ENCODE measurements at regions not wholly inside any gene's neighbourhood (a gene's known extent, or its start where the extent isn't known, plus 50 kb on each side); places are given as distances from the start of the nearest gene placed in this dataset.

DNA sequence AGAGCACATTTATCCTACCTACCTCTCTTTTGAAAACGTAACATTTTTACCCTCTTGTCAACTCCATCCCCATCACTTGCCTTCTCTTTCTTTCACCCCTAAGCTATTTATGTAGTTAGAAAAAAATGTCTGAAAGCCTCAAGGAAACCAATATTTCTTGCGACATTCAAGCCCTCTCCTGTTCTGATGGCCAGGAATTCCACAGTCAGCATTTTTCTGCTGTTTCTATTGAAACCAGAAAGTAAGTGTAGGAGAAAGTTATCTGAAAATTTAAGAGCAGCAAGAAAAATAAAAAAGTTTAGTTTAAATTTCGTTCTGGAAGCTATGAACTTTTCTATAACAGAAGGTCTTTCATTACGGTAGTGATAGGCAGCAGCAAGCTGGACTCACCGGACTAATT lies 247.6 kb upstream of the PBX1 start:
- Histone ChIP-seq H3K27ac (ENCODE audit: low read depth, low read length, severe bottlenecking) (no peak overlapping the region), H3K36me3 (ENCODE audit: control insufficient read depth, insufficient read depth, low read length) (no peaks in the 10 kb centered on the region), H3K9me3 (ENCODE audit: control insufficient read depth, low read length) (no peaks in the 10 kb centered on the region), H3K4me1 (ENCODE audit: control insufficient read depth, insufficient read depth, low read length, poor library complexity, severe bottlenecking) (no peaks in the 10 kb centered on the region), H3K4me3 (ENCODE audit: extremely low read depth, insufficient read depth, low read length, poor library complexity, severe bottlenecking) (no peak overlapping the region)
- WGBS, 2 experiments (ENCODE audit: insufficient coverage in 2 of 2) = 76% methylated on average over 4 of the region's 5 CpGs; no CpG with 5 or more reads in 1 of the 2 experiments

DNA sequence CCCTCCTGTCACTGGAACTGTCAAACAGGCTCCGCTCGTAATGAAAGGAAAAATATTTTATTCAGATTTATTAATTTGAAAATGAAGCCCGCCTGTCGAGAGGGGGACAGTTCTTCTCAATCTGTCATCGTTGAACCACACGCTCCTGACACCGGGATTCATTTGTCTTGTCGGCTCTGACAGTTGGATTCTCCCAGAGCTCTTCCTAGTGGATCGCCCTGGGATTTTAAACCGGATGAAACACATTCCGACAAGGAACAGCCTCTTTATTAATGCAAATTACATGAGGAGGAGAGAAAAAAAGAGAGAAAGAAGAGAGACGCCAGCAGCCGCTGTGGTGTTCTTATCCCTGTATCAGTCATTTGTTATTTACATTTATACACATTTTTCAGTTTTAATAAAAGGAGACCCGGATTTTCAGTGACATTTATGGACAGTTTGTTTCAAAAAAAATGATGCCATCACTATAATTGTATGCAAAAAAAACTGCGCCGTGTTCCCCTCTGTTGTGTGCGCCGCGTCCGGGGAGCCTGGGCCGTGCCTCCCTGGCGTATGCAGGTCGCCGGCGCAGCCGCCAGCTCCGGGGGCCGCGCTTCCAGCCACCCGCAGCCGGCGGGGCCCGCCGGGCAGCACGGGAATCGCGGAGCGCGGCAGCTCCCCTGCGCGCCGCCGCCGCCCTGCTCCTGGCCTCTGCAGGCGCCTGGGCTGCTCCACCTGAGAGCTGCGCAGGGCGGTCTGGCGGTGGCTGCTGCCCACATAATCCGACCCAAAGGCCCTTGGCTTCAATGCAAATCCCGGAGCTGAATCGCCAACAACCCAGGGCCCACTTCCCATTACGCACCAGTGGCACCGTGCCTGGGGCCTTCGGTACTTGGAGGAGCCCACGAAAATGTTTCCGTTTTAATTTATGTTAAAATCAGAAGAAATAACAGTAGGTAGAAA lies 237.9 kb upstream of the PBX1 start:
- no peaks in the 10 kb centered on the region for H3K36me3 ChIP-seq (ENCODE audit: control insufficient read depth, insufficient read depth, low read length)
- H3K27ac ChIP-seq (ENCODE audit: low read depth, low read length, severe bottlenecking) = no peak overlapping the region
- H3K4me3 ChIP-seq (ENCODE audit: extremely low read depth, insufficient read depth, low read length, poor library complexity, severe bottlenecking) = peak overlapping the region; percentile 21
- 7 to 8% methylated on average over 33 to 44 of the region's 56 CpGs for WGBS, 2 experiments (ENCODE audit: insufficient coverage in 2 of 2)
- no peaks in the 10 kb centered on the region for H3K9me3 ChIP-seq (ENCODE audit: control insufficient read depth, low read length)
- H3K4me1 ChIP-seq (ENCODE audit: control insufficient read depth, insufficient read depth, low read length, poor library complexity, severe bottlenecking) = no peaks in the 10 kb centered on the region

- H3K4me1 ChIP-seq (ENCODE audit: control insufficient read depth, insufficient read depth, low read length, poor library complexity, severe bottlenecking) = no peaks in the 10 kb centered on the region
- no peak overlapping the region for H3K27ac ChIP-seq (ENCODE audit: low read depth, low read length, severe bottlenecking)
- H3K9me3 ChIP-seq (ENCODE audit: control insufficient read depth, low read length) = no peaks in the 10 kb centered on the region
- 83 to 95% methylated on average over 4 to 6 of the region's 6 CpGs for WGBS, 2 experiments (ENCODE audit: insufficient coverage in 2 of 2)
- H3K36me3 ChIP-seq (ENCODE audit: control insufficient read depth, insufficient read depth, low read length) = no peaks in the 10 kb centered on the region
- H3K4me3 ChIP-seq (ENCODE audit: extremely low read depth, insufficient read depth, low read length, poor library complexity, severe bottlenecking) = no peak overlapping the region
Observed at GRCh38 chr1:164325786-164326185, 233.2 kb upstream of the PBX1 start.

DNA sequence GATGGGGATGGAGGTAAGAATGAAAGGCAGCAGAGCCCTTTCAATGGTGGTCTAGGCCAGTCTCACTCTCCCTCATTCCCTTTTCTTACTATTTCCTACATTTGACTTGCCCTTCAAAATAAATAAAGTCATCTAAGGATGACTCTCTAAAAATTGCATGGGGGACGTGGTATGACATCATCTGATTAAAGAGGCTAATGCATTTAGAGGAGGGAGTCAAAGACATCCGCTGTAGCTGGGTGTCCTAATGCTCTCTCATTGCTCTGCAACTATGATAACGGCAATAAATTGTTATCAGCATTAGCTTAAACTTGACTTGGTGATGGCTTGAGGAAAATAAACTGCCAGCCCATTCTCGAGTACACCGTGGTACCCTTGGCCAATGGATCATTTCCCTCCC lies 225.6 kb upstream of the PBX1 start:
- Histone ChIP-seq H3K9me3 (ENCODE audit: control insufficient read depth, low read length) (no peaks in the 10 kb centered on the region), H3K4me1 (ENCODE audit: control insufficient read depth, insufficient read depth, low read length, poor library complexity, severe bottlenecking) (peaks cover 4% of the 10 kb centered on the region), H3K36me3 (ENCODE audit: control insufficient read depth, insufficient read depth, low read length) (no peaks in the 10 kb centered on the region), H3K27ac (ENCODE audit: low read depth, low read length, severe bottlenecking) (no peak overlapping the region), H3K4me3 (ENCODE audit: extremely low read depth, insufficient read depth, low read length, poor library complexity, severe bottlenecking) (no peak overlapping the region)
- 75 to 89% methylated on average over 2 to 3 of the region's 5 CpGs for WGBS, 2 experiments (ENCODE audit: insufficient coverage in 2 of 2)

DNA sequence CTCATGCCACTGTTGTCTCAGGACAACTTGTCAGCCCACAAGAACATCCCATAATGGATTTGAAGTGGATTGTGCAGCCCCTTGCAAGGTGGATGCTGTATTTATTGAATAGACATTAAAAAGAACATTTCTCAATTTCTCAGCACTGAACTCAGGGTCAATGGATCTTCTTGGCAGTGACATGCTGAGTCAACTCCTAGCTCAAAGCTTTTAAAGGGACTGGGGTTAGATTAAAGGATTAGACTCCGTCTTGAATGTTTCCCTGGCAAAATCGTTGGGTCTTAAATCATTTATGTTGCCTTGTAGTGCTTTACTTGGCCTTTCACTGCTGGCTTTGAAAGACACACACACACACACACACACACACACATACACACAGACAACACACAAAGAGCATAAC lies 221.6 kb upstream of the PBX1 start:
- 92% methylated on average over 2 of the region's 2 CpGs; no CpG with 5 or more reads in 1 of the 2 experiments for WGBS, 2 experiments (ENCODE audit: insufficient coverage in 2 of 2)
- no peak overlapping the region for H3K4me3 ChIP-seq (ENCODE audit: extremely low read depth, insufficient read depth, low read length, poor library complexity, severe bottlenecking)
- H3K4me1 ChIP-seq (ENCODE audit: control insufficient read depth, insufficient read depth, low read length, poor library complexity, severe bottlenecking) = peaks cover 4% of the 10 kb centered on the region
- peaks cover 4% of the 10 kb centered on the region for H3K9me3 ChIP-seq (ENCODE audit: control insufficient read depth, low read length)
- H3K27ac ChIP-seq (ENCODE audit: low read depth, low read length, severe bottlenecking) = no peak overlapping the region
- H3K36me3 ChIP-seq (ENCODE audit: control insufficient read depth, insufficient read depth, low read length) = no peaks in the 10 kb centered on the region

DNA sequence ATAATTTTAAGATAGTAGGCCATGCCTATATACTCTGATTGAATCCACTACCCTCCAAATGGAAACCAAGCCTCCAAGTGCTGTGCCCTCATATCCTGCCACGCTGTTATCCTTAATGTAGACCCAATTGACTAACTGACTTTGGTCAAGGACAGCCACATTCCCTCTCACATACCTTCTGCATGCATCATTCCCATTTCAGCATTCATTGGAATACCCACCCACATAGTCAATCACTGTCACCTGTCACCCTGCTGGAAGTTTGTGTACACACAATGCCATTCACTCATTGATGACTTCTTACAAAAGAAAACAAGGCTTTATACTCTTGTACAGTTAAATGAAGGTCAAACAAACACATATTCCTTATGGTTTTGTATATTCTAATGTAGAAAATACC lies 221.1 kb upstream of the PBX1 start:
- Histone ChIP-seq H3K9me3 (ENCODE audit: control insufficient read depth, low read length) (peaks cover 4% of the 10 kb centered on the region), H3K27ac (ENCODE audit: low read depth, low read length, severe bottlenecking) (no peak overlapping the region), H3K4me3 (ENCODE audit: extremely low read depth, insufficient read depth, low read length, poor library complexity, severe bottlenecking) (no peak overlapping the region), H3K36me3 (ENCODE audit: control insufficient read depth, insufficient read depth, low read length) (no peaks in the 10 kb centered on the region), H3K4me1 (ENCODE audit: control insufficient read depth, insufficient read depth, low read length, poor library complexity, severe bottlenecking) (peaks cover 4% of the 10 kb centered on the region)
- WGBS, 2 experiments (ENCODE audit: insufficient coverage in 2 of 2) = 70 to 78% methylated on average over 1 of the region's 1 CpG

DNA sequence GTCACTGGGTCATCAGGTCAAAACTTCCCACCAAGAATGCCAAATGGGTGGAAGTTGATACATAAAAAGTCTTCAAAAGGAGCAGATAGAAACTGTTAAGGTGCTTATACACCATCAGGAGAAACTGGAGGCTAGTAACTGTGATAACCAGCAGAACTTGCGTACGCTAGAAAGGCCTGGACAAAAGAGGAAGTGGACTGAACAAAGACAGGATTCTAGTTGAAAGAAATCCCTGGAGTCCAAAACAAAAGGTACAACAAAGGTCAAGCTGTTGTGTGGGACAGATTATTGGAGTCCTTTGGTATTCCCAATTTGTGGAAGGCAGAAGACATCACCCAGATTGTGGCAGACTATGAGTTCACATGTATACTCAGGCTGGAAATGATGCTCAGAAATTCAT lies 215.8 kb upstream of the PBX1 start:
- no peaks in the 10 kb centered on the region for H3K36me3 ChIP-seq (ENCODE audit: control insufficient read depth, insufficient read depth, low read length)
- H3K4me1 ChIP-seq (ENCODE audit: control insufficient read depth, insufficient read depth, low read length, poor library complexity, severe bottlenecking) = no peaks in the 10 kb centered on the region
- H3K27ac ChIP-seq (ENCODE audit: low read depth, low read length, severe bottlenecking) = no peak overlapping the region
- H3K4me3 ChIP-seq (ENCODE audit: extremely low read depth, insufficient read depth, low read length, poor library complexity, severe bottlenecking) = no peak overlapping the region
- WGBS, 2 experiments (ENCODE audit: insufficient coverage in 2 of 2) = 54 to 67% methylated on average over 2 of the region's 2 CpGs
- H3K9me3 ChIP-seq (ENCODE audit: control insufficient read depth, low read length) = peaks cover 8% of the 10 kb centered on the region

GRCh38 chr1:164347980-164348379 lies 211.0 kb upstream of the PBX1 start:
- 80% methylated on average over 2 of the region's 2 CpGs; no CpG with 5 or more reads in 1 of the 2 experiments for WGBS, 2 experiments (ENCODE audit: insufficient coverage in 2 of 2)
- no peak overlapping the region for H3K4me3 ChIP-seq (ENCODE audit: extremely low read depth, insufficient read depth, low read length, poor library complexity, severe bottlenecking)
- H3K9me3 ChIP-seq (ENCODE audit: control insufficient read depth, low read length) = peaks cover 8% of the 10 kb centered on the region
- H3K36me3 ChIP-seq (ENCODE audit: control insufficient read depth, insufficient read depth, low read length) = no peaks in the 10 kb centered on the region
- H3K4me1 ChIP-seq (ENCODE audit: control insufficient read depth, insufficient read depth, low read length, poor library complexity, severe bottlenecking) = no peaks in the 10 kb centered on the region
- H3K27ac ChIP-seq (ENCODE audit: low read depth, low read length, severe bottlenecking) = no peak overlapping the region

DNA sequence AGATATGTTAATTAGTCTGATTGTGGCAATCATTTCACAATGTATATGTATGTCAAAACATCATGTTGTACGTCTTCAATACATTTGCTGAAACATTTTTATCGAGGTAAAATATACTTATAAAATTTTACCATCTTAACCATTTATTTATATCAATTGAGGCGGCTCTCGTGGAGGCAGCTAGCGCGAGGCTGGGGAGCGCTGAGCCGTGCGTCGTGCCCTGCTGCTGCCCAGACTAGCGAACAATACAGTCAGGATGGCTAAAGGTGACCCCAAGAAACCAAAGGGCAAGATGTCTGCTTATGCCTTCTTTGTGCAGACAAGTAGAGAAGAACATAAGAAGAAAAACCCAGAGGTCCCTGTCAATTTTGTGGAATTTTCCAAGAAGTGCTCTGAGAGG lies 202.5 kb upstream of the PBX1 start:
- no peak overlapping the region for H3K4me3 ChIP-seq (ENCODE audit: extremely low read depth, insufficient read depth, low read length, poor library complexity, severe bottlenecking)
- H3K27ac ChIP-seq (ENCODE audit: low read depth, low read length, severe bottlenecking) = no peak overlapping the region
- 90 to 92% methylated on average over 7 to 9 of the region's 11 CpGs for WGBS, 2 experiments (ENCODE audit: insufficient coverage in 2 of 2)
- H3K36me3 ChIP-seq (ENCODE audit: control insufficient read depth, insufficient read depth, low read length) = no peaks in the 10 kb centered on the region
- H3K4me1 ChIP-seq (ENCODE audit: control insufficient read depth, insufficient read depth, low read length, poor library complexity, severe bottlenecking) = no peaks in the 10 kb centered on the region
- no peaks in the 10 kb centered on the region for H3K9me3 ChIP-seq (ENCODE audit: control insufficient read depth, low read length)

GRCh38 chr1:164360265-164360664 lies 198.7 kb upstream of the PBX1 start:
- 88% methylated on average over 1 of the region's 1 CpG; no CpG with 5 or more reads in 1 of the 2 experiments for WGBS, 2 experiments (ENCODE audit: insufficient coverage in 2 of 2)

DNA sequence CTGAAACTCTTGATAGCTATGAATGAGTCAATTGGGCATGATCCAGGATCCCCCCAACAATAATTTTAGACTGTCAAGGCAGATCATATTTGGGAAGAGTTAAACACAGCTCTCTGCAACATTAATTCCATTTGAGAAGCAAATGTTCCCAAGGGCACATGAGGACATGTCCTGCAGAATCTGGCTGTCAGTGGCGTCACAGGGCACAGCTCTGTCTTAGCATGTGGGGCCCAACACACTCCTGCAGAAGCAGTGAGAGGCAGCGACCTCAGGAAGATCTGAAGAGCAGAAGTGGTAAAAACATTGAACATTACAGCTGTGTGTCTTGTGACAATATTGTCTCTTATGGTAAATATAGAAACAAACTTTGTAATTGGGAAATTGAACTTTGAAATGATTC lies 197.1 kb upstream of the PBX1 start:
- Histone ChIP-seq H3K4me1 (ENCODE audit: control insufficient read depth, insufficient read depth, low read length, poor library complexity, severe bottlenecking) (no peaks in the 10 kb centered on the region), H3K36me3 (ENCODE audit: control insufficient read depth, insufficient read depth, low read length) (no peaks in the 10 kb centered on the region), H3K4me3 (ENCODE audit: extremely low read depth, insufficient read depth, low read length, poor library complexity, severe bottlenecking) (no peak overlapping the region), H3K9me3 (ENCODE audit: control insufficient read depth, low read length) (no peaks in the 10 kb centered on the region), H3K27ac (ENCODE audit: low read depth, low read length, severe bottlenecking) (no peak overlapping the region)
- WGBS, 2 experiments (ENCODE audit: insufficient coverage in 2 of 2) = 89 to 94% methylated on average over 1 to 2 of the region's 2 CpGs

More at GRCh38 chr1:164360265-164360664, 198.7 kb upstream of the PBX1 start:
- Histone ChIP-seq H3K36me3 (ENCODE audit: control insufficient read depth, insufficient read depth, low read length) (no peaks in the 10 kb centered on the region), H3K27ac (ENCODE audit: low read depth, low read length, severe bottlenecking) (no peak overlapping the region), H3K4me3 (ENCODE audit: extremely low read depth, insufficient read depth, low read length, poor library complexity, severe bottlenecking) (no peak overlapping the region), H3K4me1 (ENCODE audit: control insufficient read depth, insufficient read depth, low read length, poor library complexity, severe bottlenecking) (no peaks in the 10 kb centered on the region), H3K9me3 (ENCODE audit: control insufficient read depth, low read length) (no peaks in the 10 kb centered on the region)
